H9 (cell line): ENCODE measurements at regions not wholly inside any gene's neighbourhood (a gene's known extent, or its start where the extent isn't known, plus 50 kb on each side); places are given as distances from the start of the nearest gene placed in this dataset.

Experiments
- DNase-seq: peaks from one replicate; pipeline ENCODE4 v3.0.0-alpha.2; 2017
- H2AFZ ChIP-seq: one replicate; pipeline ENCODE4 v1.6.1; 2013; ENCODE audit warnings: mild to moderate bottlenecking, low read length, control low read depth, moderate library complexity
- H2AK5ac ChIP-seq: 2 replicates; pipeline ENCODE4 v1.6.1; 2013; ENCODE audit warnings: low read length, control low read depth, mixed read lengths; ENCODE audit not compliant: insufficient read length
- H2BK120ac ChIP-seq: one replicate; pipeline ENCODE4 v1.6.1; 2013; ENCODE audit warnings: low read depth, mild to moderate bottlenecking, low read length, control low read depth, inconsistent platforms; ENCODE audit not compliant: poor library complexity, severe bottlenecking
- H2BK12ac ChIP-seq: 2 replicates; pipeline ENCODE4 v1.6.1; 2013; ENCODE audit warnings: low read length, control low read depth, mixed read lengths, low read depth; ENCODE audit not compliant: insufficient read length
- H2BK15ac ChIP-seq: 2 replicates; pipeline ENCODE4 v1.6.1; 2013; ENCODE audit warnings: low read depth, low read length, control low read depth
- H2BK20ac ChIP-seq: one replicate; pipeline ENCODE4 v1.6.1; 2013; ENCODE audit warnings: low read depth, mild to moderate bottlenecking, low read length, control low read depth, inconsistent platforms; ENCODE audit not compliant: poor library complexity, severe bottlenecking
- H2BK5ac ChIP-seq: 2 replicates; pipeline ENCODE4 v1.6.1; 2013; ENCODE audit warnings: low read length, control low read depth, mixed read lengths; ENCODE audit not compliant: insufficient read length
- H3K14ac ChIP-seq: 2 replicates; pipeline ENCODE4 v1.6.1; 2013; ENCODE audit warnings: low read length, control low read depth; ENCODE audit not compliant: insufficient read depth
- H3K18ac ChIP-seq: 2 replicates; pipeline ENCODE4 v1.6.1; 2013; ENCODE audit warnings: low read depth, mild to moderate bottlenecking, mixed read lengths, low read length, control low read depth; ENCODE audit not compliant: insufficient read length
- H3K23ac ChIP-seq: 2 replicates; pipeline ENCODE4 v1.6.1; 2013; ENCODE audit warnings: low read length, control low read depth, mixed read lengths, low read depth; ENCODE audit not compliant: insufficient read length
- H3K23me2 ChIP-seq: 2 replicates; pipeline ENCODE4 v1.6.1; 2013; ENCODE audit warnings: low read depth, mild to moderate bottlenecking, mixed read lengths, low read length, control low read depth; ENCODE audit not compliant: insufficient read length, poor library complexity, severe bottlenecking
- H3K27ac ChIP-seq: 2 replicates; pipeline ENCODE4 v1.5.1; 2013; ENCODE audit warnings: low read length, control low read depth, mixed read lengths, low read depth; ENCODE audit not compliant: insufficient read length
- H3K27me3 ChIP-seq: 2 replicates; pipeline ENCODE4 v1.6.1; 2013; ENCODE audit warnings: low read length, control low read depth, inconsistent platforms; ENCODE audit not compliant: insufficient read depth
- H3K4ac ChIP-seq: 2 replicates; pipeline ENCODE4 v1.6.1; 2013; ENCODE audit warnings: low read depth, mild to moderate bottlenecking, control low read depth, inconsistent platforms, low read length, moderate library complexity
- H3K4me1 ChIP-seq: 2 replicates; pipeline ENCODE4 v1.6.1; 2013; ENCODE audit warnings: low read length, control low read depth, inconsistent platforms; ENCODE audit not compliant: insufficient read depth
- H3K4me2 ChIP-seq: 2 replicates; pipeline ENCODE4 v1.6.1; 2013; ENCODE audit warnings: low read length, control low read depth, mixed read lengths; ENCODE audit not compliant: insufficient read length, insufficient read depth
- H3K56ac ChIP-seq: 2 replicates; pipeline ENCODE4 v1.6.1; 2013; ENCODE audit warnings: low read depth, mild to moderate bottlenecking, mixed read lengths, low read length, control low read depth; ENCODE audit not compliant: insufficient read length
- H3K79me1 ChIP-seq: 2 replicates; pipeline ENCODE4 v1.6.1; 2013; ENCODE audit warnings: low read depth, mild to moderate bottlenecking, moderate library complexity, low read length, control low read depth, inconsistent platforms; ENCODE audit not compliant: insufficient read depth, poor library complexity, severe bottlenecking
- H3K79me2 ChIP-seq: 2 replicates; pipeline ENCODE4 v1.6.1; 2013; ENCODE audit warnings: low read length, control low read depth, inconsistent platforms; ENCODE audit not compliant: insufficient read depth
- H3K9ac ChIP-seq: 2 replicates; pipeline ENCODE4 v1.6.1; 2013; ENCODE audit warnings: low read length, control low read depth, mixed read lengths; ENCODE audit not compliant: insufficient read length; ENCODE audit errors: extremely low read depth
- H3K9me3 ChIP-seq: one replicate; pipeline ENCODE4 v1.6.1; 2013; ENCODE audit warnings: low read depth, low read length, inconsistent platforms; ENCODE audit not compliant: control insufficient read depth
- H3T11ph ChIP-seq: one replicate; pipeline ENCODE4 v1.6.1; 2013; ENCODE audit warnings: mild to moderate bottlenecking, low read length, control low read depth, inconsistent platforms
- H4K20me1 ChIP-seq: one replicate; pipeline ENCODE4 v1.6.1; 2013; ENCODE audit not compliant: control insufficient read depth, insufficient read length, insufficient read depth
- H4K5ac ChIP-seq: 2 replicates; pipeline ENCODE4 v1.6.1; 2013; ENCODE audit warnings: low read depth, mild to moderate bottlenecking, mixed read lengths, low read length, control low read depth; ENCODE audit not compliant: insufficient read length
- H4K8ac ChIP-seq: replicated peaks from 2 replicates; pipeline ENCODE4 v1.6.1; 2013; ENCODE audit warnings: low read length, control low read depth, mixed read lengths, low read depth; ENCODE audit not compliant: insufficient read length
- H4K91ac ChIP-seq: 2 replicates; pipeline ENCODE4 v1.6.1; 2013; ENCODE audit warnings: low read depth, mild to moderate bottlenecking, moderate library complexity, mixed read lengths, low read length, control low read depth; ENCODE audit not compliant: insufficient read length
- H3K27ac Mint-ChIP-seq, 3 experiments: 2 replicates in 2 of 3; 3 replicates in 1 of 3; pipeline ENCODE4 v1.8.0; 2020 to 2021; ENCODE audit warnings: mixed read lengths in 3 of 3, mild to moderate bottlenecking in 1 of 3, moderate library complexity in 1 of 3
- H3K27me3 Mint-ChIP-seq: 2 replicates; pipeline ENCODE4 v1.8.0; 2021; ENCODE audit warnings: low read depth, mild to moderate bottlenecking, moderate library complexity, mixed read lengths
- H3K36me3 Mint-ChIP-seq, 3 experiments: 2 replicates in 2 of 3; 3 replicates in 1 of 3; pipeline ENCODE4 v1.8.0; 2020 to 2021; ENCODE audit warnings: low read depth in 3 of 3, mixed read lengths in 3 of 3; ENCODE audit not compliant: insufficient read depth in 1 of 3
- H3K4me1 Mint-ChIP-seq, 2 experiments: 2 replicates each; pipeline ENCODE4 v1.8.0; 2020; ENCODE audit warnings: mixed read lengths in 2 of 2
- H3K4me3 Mint-ChIP-seq, 2 experiments: 2 replicates in 1 of 2; 3 replicates in 1 of 2; pipeline ENCODE4 v1.8.0; 2020 to 2021; ENCODE audit warnings: mild to moderate bottlenecking in 2 of 2, mixed read lengths in 2 of 2, moderate library complexity in 1 of 2
- H3K9me3 Mint-ChIP-seq, 2 experiments: 2 replicates in 1 of 2; 3 replicates in 1 of 2; pipeline ENCODE4 v1.8.0; 2020; ENCODE audit warnings: mild to moderate bottlenecking in 2 of 2, mixed read lengths in 2 of 2, moderate library complexity in 1 of 2
- WGBS: extraction: QIAGEN DNeasy Blood & Tissue Kit; methylation state at CpG from one replicate; pipeline ENCODE4 v1.1.7; 2013; ENCODE audit warnings: missing lambda C conversion rate, low lambda C conversion rate, mixed read lengths; ENCODE audit not compliant: insufficient read length; ENCODE audit errors: extremely low coverage; 5-methylcytosine and 5-hydroxymethylcytosine counted together
- TF ChIP-seq, protein P1 (sequence below): fragments of 200-600 bp; sonication (generic); conservative IDR thresholded peaks from 3 replicates; pipeline ENCODE4 v1.8.0; 2021; ENCODE audit warnings: antibody characterized with exemption, mild to moderate bottlenecking

GRCh38 chr7:121599887-121600286, 203.8 kb upstream of the FAM3C start:
- no peak overlapping the region for H3K14ac ChIP-seq
- no peak overlapping the region for H2AFZ ChIP-seq
- H3K27me3 Mint-ChIP-seq: no peaks in the 10 kb centered on the region
- H3K27me3 ChIP-seq: no peaks in the 10 kb centered on the region
- no peaks in the 10 kb centered on the region for H3K4me1 ChIP-seq
- H3K18ac ChIP-seq: no peak overlapping the region
- no peak overlapping the region for H4K91ac ChIP-seq
- WGBS: no CpG with 5 or more reads among the region's 1 CpG
- no peak overlapping the region for H4K5ac ChIP-seq
- H3K27ac Mint-ChIP-seq: no peak overlapping the region
- H2BK15ac ChIP-seq: no peak overlapping the region
- H3K56ac ChIP-seq: no peak overlapping the region
- no peak overlapping the region for H2AK5ac ChIP-seq
- H3K9me3 Mint-ChIP-seq: peaks cover 0 to 6% of the 10 kb centered on the region in 2 experiments; a peak in 3 of 5 replicates
- peaks cover 0 to 3% (median 0%) of the 10 kb centered on the region in 3 experiments; a peak in 1 of 7 replicates for H3K36me3 Mint-ChIP-seq
- no peak overlapping the region for H2BK120ac ChIP-seq
- H2BK5ac ChIP-seq: no peak overlapping the region
- no peaks in the 10 kb centered on the region for H3K23me2 ChIP-seq
- no peak overlapping the region for H3K4me3 Mint-ChIP-seq
- H2BK20ac ChIP-seq: no peak overlapping the region
- peaks cover 4 to 9% of the 10 kb centered on the region in 2 experiments; a peak in 2 of 4 replicates for H3K4me1 Mint-ChIP-seq
- no peak overlapping the region for H3K23ac ChIP-seq
- no peak overlapping the region for H3K27ac ChIP-seq
- H4K8ac ChIP-seq: no peak overlapping the region
- no peak overlapping the region for H3K4me2 ChIP-seq
- H3T11ph ChIP-seq: no peak overlapping the region
- DNase-seq: no peak
- no peaks in the 10 kb centered on the region for H3K9me3 ChIP-seq
- H3K79me1 ChIP-seq: no peaks in the 10 kb centered on the region
- no peaks in the 10 kb centered on the region for H3K79me2 ChIP-seq
- no peak overlapping the region for H3K4ac ChIP-seq
- no peak overlapping the region for H3K9ac ChIP-seq
- H2BK12ac ChIP-seq: no peak overlapping the region
- TF ChIP-seq, protein P1, sequence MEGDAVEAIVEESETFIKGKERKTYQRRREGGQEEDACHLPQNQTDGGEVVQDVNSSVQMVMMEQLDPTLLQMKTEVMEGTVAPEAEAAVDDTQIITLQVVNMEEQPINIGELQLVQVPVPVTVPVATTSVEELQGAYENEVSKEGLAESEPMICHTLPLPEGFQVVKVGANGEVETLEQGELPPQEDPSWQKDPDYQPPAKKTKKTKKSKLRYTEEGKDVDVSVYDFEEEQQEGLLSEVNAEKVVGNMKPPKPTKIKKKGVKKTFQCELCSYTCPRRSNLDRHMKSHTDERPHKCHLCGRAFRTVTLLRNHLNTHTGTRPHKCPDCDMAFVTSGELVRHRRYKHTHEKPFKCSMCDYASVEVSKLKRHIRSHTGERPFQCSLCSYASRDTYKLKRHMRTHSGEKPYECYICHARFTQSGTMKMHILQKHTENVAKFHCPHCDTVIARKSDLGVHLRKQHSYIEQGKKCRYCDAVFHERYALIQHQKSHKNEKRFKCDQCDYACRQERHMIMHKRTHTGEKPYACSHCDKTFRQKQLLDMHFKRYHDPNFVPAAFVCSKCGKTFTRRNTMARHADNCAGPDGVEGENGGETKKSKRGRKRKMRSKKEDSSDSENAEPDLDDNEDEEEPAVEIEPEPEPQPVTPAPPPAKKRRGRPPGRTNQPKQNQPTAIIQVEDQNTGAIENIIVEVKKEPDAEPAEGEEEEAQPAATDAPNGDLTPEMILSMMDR: no peak
- no peaks in the 10 kb centered on the region for H4K20me1 ChIP-seq
